Hematopoietic multipotent progenitor cell treated with erythropoietin and hydrocortisone succinate and interleukin-3 and kit ligand, for 8 days (in vitro differentiated cells): ENCODE measurements at regions not wholly inside any gene's neighbourhood (a gene's known extent, or its start where the extent isn't known, plus 50 kb on each side); places are given as distances from the start of the nearest gene placed in this dataset.

Experiments used
- DNase-seq: peaks from one replicate; pipeline ENCODE4 v3.0.0-alpha.2; 2015

GRCh38 chr5:8740595-8740994, 805.3 kb downstream of the SEMA5A start:
- no peak for DNase-seq

DNA sequence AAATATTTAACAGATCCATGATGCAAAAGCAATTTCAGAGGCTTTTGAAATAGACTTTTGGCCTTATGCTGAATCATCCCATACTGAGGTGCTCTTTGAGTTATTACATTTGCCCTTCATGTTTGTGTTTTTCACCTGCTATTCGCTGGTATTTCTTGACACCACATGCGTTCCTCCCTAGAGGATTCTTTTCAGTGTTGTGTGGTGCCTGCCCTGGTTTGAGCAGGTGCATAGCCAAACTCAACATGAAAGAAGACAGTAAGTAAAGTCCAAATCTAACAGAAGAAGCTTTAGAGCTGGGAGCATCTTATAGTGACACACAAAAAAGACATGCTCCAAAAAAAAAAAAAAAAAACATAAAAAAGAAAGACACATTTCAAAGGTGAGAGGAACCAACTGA, 796.3 kb downstream of the SEMA5A start:
- no peak for DNase-seq

DNA sequence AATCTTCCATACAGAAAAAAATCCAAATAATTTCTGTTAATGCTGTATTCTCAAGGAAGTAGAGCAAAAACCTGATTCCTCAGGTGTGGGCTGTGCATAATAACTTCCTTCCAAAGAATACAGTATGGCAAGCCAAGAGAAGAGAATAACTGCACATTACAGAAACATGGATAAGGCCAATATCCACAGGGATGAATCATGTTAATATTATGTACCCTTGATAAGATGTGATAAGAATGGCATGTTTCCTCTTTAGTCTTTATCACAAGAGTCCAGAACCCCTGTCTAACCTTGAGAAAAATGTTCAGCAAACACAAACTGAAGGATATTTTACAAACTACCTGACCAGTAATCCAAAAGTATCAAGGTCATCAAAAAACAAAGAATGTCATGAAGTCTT, 795.8 kb downstream of the SEMA5A start:
- no peak for DNase-seq

GRCh38 chr5:8751971-8752370, 793.9 kb downstream of the SEMA5A start:
- no peak for DNase-seq

- no peak for DNase-seq
These were observed 793.3 kb downstream of the SEMA5A start for GRCh38 chr5:8752595-8752994.

- DNase-seq = peak; percentile 3
These were observed 789.3 kb downstream of the SEMA5A start for GRCh38 chr5:8756498-8757084.

DNA sequence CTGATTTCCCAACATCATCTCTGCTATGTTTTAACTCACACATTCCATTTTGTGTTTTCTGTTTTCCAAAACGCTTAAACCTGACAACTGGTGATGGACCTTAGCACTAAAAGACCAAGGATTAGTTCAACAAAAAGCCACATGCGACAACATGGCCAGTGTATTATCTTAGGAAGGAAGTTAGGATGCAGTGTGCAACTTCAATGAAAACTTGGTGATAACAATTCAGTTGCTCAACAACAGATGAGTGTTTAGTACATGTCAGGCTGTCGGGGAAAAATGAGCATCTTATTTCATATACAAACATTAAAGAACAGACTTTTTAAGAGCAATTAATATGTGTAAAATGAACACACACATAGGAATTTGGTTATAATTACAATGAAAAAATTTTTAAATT, 780.0 kb downstream of the SEMA5A start:
- no peak for DNase-seq

DNA sequence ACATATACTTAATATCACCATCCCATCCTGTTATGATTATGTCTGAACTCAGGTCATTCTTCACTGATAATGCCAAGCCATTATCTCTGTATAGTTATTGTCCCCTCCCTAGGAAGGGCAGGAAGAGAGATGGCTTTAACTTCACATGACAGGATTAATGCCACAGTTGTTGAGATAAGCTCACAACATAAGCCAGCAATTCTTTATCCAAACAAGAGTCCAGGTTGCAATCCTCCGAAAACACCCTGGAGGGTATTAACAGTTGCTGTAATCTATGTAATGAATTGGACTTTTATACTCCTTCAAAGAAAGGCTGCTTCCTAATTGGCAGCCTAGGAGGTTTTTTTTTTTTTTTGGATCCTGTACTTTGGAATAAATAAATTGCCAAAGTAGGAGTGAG, 779.4 kb downstream of the SEMA5A start:
- DNase-seq = no peak

GRCh38 chr5:8767111-8767510, 778.8 kb downstream of the SEMA5A start:
- no peak for DNase-seq

DNA sequence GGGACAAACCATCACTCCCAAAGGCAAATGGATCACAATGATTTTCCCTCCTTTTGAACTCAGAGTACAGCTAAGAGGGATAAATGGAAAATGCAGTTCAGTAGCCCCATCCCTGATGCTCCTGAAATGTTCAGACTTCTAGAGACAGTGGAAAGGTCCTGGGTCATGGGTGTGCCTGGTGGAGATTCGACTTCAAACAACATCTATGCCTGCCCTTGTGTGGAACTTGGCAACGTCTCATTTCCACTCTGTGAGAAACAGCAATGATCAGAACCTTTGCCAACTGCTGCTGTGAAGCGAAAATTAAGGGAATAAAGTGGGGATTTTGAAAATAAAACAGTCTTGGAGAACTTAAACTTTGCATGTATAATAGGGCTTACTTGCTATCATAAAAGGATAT, 778.1 kb downstream of the SEMA5A start:
- no peak for DNase-seq

GRCh38 chr5:8769631-8770030, 776.2 kb downstream of the SEMA5A start:
- no peak for DNase-seq

GRCh38 chr5:8770431-8770830, 775.4 kb downstream of the SEMA5A start:
- DNase-seq = no peak

- no peak for DNase-seq
These were observed 772.7 kb downstream of the SEMA5A start for GRCh38 chr5:8773046-8773615.

DNA sequence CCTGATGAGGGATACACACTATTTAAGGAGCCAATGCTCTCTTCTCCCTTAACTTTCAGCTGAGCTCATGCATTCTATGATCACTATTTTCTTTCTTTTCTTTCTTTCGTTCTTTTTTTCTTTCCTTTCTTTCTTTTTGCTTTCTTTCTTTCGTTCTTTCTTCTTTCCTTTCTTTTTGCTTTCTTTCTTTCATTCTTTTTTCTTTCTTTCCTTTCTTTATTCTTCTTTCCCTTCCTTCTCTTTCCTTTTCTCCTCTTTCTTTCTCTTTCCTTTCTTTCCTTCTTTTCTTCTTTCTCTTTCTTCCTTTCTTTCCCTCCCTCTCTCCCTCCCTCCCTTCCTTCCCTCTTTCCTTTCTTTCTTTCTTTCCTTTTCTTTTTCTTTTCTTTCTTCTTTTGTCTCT, 761.2 kb downstream of the SEMA5A start:
- DNase-seq = no peak

DNA sequence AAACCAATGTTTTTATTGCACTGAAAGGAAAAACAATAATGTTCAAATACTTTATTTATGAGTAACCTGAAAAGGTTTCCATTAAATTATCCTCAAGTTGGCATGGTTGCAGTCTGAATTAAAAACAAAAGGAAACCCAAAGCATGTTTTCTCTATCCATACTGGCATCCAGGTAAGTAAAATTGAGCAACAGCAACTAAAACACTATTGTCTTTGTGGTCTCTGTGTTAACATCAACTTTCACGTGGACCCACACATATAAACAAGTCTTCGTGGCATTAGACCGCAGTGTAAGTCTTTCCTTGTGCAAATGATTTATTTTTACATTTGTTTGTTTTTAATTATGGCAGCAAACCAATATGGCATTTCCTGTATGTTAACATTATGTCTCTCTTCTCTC, 757.6 kb downstream of the SEMA5A start:
- DNase-seq = no peak

DNA sequence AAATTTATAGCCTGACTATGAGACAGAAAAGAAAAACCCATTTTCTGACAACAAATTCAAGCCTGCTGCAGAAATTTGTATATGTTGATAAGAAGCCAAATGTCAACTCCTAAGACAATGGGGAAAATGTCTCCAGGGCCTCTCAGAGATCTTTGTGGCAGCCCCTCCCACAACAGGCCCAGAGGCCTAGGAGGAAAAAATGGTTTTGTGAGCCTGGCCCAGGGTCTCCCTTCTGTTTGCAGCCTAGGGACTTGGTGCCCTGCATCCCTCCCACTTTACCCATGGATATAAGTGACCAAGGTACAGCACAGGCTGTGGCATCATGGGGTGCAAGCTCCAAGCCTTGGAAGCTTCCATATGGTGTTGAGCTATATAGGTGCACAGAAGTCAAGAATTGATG, 740.2 kb downstream of the SEMA5A start:
- no peak for DNase-seq

- DNase-seq = no peak
These were observed 738.2 kb downstream of the SEMA5A start for GRCh38 chr5:8807636-8808035.

DNA sequence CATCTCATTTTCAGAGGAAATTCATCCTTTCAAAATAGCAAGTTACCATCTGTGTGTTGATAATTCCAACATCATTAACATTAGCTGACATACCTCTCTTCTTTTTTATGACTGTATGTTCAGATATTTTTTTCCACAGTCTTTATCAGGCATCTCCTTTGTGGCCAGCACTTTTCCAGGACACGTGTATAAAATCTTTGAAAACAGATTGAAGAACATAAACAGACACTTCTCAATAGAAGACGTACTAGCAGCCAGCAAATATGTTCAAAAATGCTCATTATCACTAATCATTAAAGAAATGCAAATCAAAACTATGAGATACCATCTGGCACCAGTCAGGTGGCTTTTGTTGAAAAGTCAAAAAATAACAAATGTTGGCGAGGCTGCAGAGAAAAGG, 734.3 kb downstream of the SEMA5A start:
- DNase-seq = no peak

DNA sequence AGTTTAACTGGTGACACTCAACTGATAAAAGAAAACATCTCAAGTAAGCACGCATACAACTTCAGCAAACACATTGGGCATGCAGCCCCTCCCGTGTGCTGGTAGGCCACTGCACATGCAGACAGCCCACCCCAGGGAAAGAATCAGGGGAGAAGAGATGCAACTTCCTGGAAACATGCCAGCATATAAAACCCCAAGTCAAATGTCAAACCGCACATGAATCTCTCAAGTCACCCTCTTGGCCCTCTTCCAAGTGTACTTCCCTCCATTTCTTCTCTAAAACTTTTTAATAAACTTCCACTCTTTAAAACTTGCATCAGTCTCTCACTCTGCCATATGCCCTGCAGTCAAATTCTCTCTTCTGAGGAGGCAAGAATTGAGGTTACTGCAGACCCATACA, 732.7 kb downstream of the SEMA5A start:
- DNase-seq = no peak

- DNase-seq = no peak
These were observed 731.8 kb downstream of the SEMA5A start for GRCh38 chr5:8814105-8814504.

DNA sequence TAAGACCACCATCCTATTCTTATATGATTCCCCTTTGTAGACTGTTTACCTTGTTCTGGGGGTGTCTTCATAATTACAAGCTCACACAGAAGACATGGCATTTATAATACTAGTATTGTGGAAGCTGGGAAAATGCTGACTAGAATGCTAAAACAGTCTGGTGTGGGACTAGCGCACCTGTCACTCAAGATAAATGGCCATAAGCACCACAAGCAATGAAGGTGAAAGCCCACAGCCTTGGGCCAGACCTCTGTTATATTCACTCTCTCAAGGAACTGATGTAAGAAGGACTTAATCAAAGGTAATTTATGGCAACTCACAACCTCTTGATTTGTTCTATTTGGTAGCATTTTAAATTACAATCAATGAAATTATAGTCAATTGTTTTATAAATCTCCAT, 721.5 kb downstream of the SEMA5A start:
- no peak for DNase-seq

GRCh38 chr5:8825139-8825757, 720.6 kb downstream of the SEMA5A start:
- DNase-seq = no peak

- no peak for DNase-seq
These were observed 719.4 kb downstream of the SEMA5A start for GRCh38 chr5:8826508-8826907.

- no peak for DNase-seq
These were observed 718.2 kb downstream of the SEMA5A start for GRCh38 chr5:8827696-8828095.
